ENCODE measurements at regions not wholly inside any gene's neighbourhood (a gene's known extent, or its start where the extent isn't known, plus 50 kb on each side); places are given as distances from the start of the nearest gene placed in this dataset.

GRCh38 chr2:64379186-64379585 lies 74.8 kb upstream of the LGALSL start:
- TF ChIP-seq POLR2A (IDR thresholded peaks at IDR 0.05) (no peak), POLR2AphosphoS5 (IDR thresholded peaks at IDR 0.05) (no peak), CTCF (IDR thresholded peaks at IDR 0.05) (no peak)
- intact Hi-C loops (cut with DNase I; ENCODE audit: low total_unique reads): no loop called here
- H3K9me3 ChIP-seq: no peaks in the 10 kb centered on the region
- no peak for DNase-seq (ENCODE audit: low spot score in 2 of 2)
- no peak overlapping the region for H3K4me3 ChIP-seq
- peaks cover 0 to 3% of the 10 kb centered on the region in 2 donors for H3K4me1 ChIP-seq
- H3K36me3 ChIP-seq: no peaks in the 10 kb centered on the region
- H3K27me3 ChIP-seq: no peaks in the 10 kb centered on the region
- H3K27ac ChIP-seq: no peak overlapping the region

- H3K27ac ChIP-seq: no peak overlapping the region
- no peaks in the 10 kb centered on the region for H3K27me3 ChIP-seq
- no peaks in the 10 kb centered on the region for H3K36me3 ChIP-seq
- no peak for DNase-seq (ENCODE audit: low spot score in 2 of 2)
- no peaks in the 10 kb centered on the region for H3K9me3 ChIP-seq
- TF ChIP-seq POLR2A (IDR thresholded peaks at IDR 0.05) (no peak), POLR2AphosphoS5 (IDR thresholded peaks at IDR 0.05) (no peak), CTCF (IDR thresholded peaks at IDR 0.05) (no peak)
- no peak overlapping the region for H3K4me3 ChIP-seq
- intact Hi-C loops (cut with DNase I; ENCODE audit: low total_unique reads): no loop called here
- no peaks in the 10 kb centered on the region for H3K4me1 ChIP-seq
Observed at GRCh38 chr2:64380853-64381527, 73.0 kb upstream of the LGALSL start.

- Histone ChIP-seq H3K4me1 (no peaks in the 10 kb centered on the region), H3K9me3 (no peaks in the 10 kb centered on the region), H3K4me3 (no peak overlapping the region), H3K36me3 (no peaks in the 10 kb centered on the region), H3K27ac (no peak overlapping the region), H3K27me3 (no peaks in the 10 kb centered on the region)
- DNase-seq (ENCODE audit: low spot score in 2 of 2): no peak
- TF ChIP-seq POLR2AphosphoS5 (IDR thresholded peaks at IDR 0.05) (no peak), POLR2A (IDR thresholded peaks at IDR 0.05) (no peak), CTCF (IDR thresholded peaks at IDR 0.05) (no peak)
- intact Hi-C loops (cut with DNase I; ENCODE audit: low total_unique reads): no loop called here
Observed at GRCh38 chr2:64383016-64383591, 70.9 kb upstream of the LGALSL start.

GRCh38 chr2:64383881-64384280 lies 70.1 kb upstream of the LGALSL start:
- Histone ChIP-seq H3K27ac (no peak overlapping the region), H3K4me3 (no peak overlapping the region), H3K9me3 (no peaks in the 10 kb centered on the region), H3K36me3 (no peaks in the 10 kb centered on the region), H3K27me3 (no peaks in the 10 kb centered on the region), H3K4me1 (no peaks in the 10 kb centered on the region)
- no peak for DNase-seq (ENCODE audit: low spot score in 2 of 2)
- intact Hi-C loops (cut with DNase I; ENCODE audit: low total_unique reads): no loop called here
- TF ChIP-seq POLR2AphosphoS5 (IDR thresholded peaks at IDR 0.05) (no peak), CTCF (IDR thresholded peaks at IDR 0.05) (no peak), POLR2A (IDR thresholded peaks at IDR 0.05) (no peak)

- no peak overlapping the region for H3K27ac ChIP-seq
- no peak overlapping the region for H3K4me3 ChIP-seq
- H3K36me3 ChIP-seq: no peaks in the 10 kb centered on the region
- no peak for DNase-seq (ENCODE audit: low spot score in 2 of 2)
- intact Hi-C loops (cut with DNase I; ENCODE audit: low total_unique reads): no loop called here
- no peaks in the 10 kb centered on the region for H3K27me3 ChIP-seq
- no peaks in the 10 kb centered on the region for H3K9me3 ChIP-seq
- TF ChIP-seq POLR2A (IDR thresholded peaks at IDR 0.05) (no peak), CTCF (IDR thresholded peaks at IDR 0.05) (no peak), POLR2AphosphoS5 (IDR thresholded peaks at IDR 0.05) (no peak)
- H3K4me1 ChIP-seq: no peaks in the 10 kb centered on the region
Observed at GRCh38 chr2:64386676-64387075, 67.3 kb upstream of the LGALSL start.

All from breast epithelium (tissue), 4 donors.